Kidney tubule cell (primary cell): ENCODE measurements at regions not wholly inside any gene's neighbourhood (a gene's known extent, or its start where the extent isn't known, plus 50 kb on each side); places are given as distances from the start of the nearest gene placed in this dataset.
"Not testable (repeated sequence)": the region's sequence is repeated elsewhere in the genome, so short reads cannot be mapped to it uniquely, and the experiment has no call there.

Source experiments
- DNase-seq: peaks from one replicate; pipeline ENCODE4 v3.0.0-alpha.2; 2018; ENCODE audit warnings: low spot score

DNA sequence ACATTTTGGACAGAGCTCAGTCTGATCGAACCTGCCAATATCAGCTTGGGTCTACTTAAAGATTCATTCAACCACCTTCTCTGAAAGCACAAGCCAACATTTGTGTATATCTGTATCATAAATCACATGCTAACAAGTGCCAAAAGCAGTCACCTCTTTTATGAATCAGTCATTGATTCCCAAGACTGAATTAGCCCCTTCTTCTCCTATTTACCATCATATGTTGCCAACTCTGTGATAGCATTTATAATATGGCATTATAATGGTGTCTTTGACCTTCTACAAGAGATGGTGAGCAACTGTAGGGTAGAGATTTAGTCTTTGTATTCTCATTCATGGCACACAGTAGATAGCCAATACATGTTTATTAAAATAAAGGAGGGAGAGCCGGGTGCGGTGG lies 61.4 kb downstream of the DDX53 start:
- DNase-seq: no peak

DNA sequence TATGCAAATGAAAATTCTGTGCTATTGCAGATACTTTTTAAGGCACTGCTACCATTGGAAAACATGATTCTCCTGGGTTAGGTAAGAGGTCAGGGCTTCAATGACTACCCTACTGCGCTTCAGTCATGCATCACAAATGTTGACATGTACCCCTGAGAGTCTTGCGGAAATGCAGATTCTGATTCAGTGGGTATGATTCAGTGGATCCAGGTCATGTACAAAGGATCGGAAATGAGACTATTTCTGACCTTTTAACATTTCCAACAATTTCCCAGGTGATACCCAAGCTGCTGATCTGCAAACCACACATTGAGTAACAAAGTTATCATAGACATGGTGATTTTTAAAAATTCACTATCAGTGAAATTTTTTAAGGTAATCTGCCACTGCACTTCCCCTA lies 62.6 kb downstream of the DDX53 start:
- no peak for DNase-seq

DNA sequence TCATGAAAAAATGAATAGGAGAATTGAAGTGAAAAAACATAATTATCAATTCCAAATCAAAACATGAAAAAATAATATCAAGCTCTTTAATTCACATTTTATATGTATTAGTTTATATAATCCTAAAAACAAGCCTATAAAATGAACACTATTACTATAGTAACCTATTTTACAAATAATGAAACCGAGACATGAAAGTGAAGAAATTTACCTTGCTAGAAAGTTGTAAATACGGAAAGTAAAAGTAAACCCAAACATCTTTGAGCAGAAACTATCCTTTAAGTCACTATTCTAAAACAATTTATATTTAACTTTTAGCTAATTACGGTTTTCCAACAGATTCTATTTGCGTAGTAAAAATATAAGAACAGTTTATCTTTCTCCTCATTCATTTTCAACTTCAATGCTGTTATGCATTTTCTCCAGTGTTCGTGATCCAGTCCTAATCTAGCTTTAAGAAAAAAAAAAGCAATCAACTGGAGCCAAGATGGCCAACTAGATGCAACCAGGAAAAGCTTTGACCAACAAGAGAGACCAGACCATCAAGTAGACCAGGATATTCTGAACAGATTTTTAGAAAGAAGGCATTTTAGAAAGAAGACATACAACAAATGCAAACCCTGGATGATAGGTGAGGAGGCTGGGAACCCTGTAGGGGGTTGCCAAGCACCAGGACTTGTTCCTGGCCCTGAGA lies 67.0 kb downstream of the DDX53 start:
- DNase-seq: no peak

DNA sequence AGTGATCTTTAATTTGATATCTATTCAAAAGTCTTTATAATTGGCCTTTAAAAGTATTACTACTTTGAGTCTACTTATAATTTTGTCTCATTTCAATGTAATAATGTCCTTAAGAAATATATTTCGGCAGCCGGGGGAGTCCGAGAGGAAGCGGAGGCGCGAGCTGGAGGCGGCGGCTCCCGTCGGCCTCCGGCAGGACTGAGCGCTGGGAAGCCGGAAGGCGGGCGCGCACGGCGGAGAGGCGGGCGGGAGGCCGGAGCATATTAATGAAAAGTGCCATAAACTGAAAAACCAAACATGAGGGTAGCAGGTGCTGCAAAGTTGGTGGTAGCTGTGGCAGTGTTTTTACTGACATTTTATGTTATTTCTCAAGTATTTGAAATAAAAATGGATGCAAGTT lies 75.7 kb downstream of the DDX53 start:
- DNase-seq: not testable (repeated sequence)

DNA sequence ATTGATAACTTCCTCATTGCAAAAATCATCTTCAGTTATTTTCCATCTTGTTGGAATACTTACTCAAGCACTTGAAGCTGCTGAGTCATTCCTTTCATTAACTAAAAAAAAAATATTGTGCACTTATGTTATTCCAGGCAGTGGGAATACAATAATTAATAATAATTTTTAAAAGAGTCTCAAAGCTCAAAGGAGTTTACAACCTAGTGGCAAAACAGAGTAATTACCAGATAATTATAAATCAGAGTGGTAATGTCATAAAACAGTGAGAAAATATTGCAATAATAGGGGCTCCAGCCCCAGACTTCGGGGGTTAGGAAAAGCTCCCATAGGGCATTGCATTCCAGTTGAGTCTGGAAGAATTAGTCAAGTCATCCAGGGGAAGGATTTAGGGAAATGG lies 79.6 kb downstream of the DDX53 start:
- DNase-seq: no peak

DNA sequence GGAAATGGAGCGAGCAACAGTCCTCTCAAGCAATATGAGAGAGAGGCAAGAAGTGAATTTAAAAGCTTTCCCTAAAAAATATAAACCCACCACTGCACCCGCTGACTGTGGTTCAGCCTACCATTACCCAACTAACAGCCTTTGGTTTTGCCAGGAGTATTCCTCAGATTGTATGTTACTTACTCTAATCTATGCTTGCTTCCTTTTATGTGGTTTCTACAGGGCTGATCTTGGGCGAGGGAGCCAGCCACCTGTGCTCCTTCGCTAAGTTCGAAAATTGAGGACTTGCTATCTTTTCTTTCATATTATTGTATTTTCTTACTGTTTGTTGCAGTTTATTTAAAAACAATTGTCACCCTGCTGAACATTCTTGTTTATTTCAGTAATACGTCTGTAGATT lies 101.1 kb downstream of the DDX53 start:
- no peak for DNase-seq

DNA sequence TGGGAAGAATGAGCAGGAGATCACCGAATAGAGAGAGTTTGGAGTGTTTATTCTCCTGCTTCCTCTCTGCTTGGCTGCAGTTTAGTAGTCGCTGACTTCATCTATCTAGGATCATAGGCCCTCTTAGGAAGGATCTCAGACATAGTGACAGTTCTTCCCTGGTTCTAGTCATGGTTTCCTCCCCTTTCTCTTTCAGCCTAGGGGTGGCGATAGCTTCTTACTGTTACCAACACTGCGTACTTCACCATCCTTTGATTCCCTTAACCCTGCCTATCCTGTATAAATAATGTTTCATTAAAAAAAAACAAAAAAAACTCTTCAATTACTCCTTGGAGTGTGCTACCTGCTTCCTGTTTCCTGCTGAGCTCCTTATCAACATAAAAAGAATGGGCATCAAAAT lies 103.8 kb downstream of the DDX53 start:
- DNase-seq: no peak

DNA sequence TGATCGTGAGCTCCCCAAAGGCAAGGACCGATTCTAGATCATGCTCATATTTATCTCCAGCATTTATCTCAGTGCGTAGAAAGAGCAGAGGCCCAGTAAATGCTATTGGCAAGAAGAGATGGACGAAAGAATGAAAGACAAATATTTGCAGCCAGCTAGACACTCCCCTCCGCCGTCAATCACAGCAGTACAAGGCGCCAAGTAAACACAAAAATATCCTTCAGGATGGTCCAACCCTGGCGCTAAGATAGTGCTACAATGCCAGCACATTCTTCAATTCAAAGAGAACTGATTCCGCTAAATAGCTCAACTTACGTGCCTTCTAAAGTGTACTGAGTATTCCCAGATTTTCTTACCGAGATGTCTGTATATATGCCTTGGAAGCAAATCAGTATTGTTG lies 114.5 kb downstream of the DDX53 start:
- DNase-seq: no peak

DNA sequence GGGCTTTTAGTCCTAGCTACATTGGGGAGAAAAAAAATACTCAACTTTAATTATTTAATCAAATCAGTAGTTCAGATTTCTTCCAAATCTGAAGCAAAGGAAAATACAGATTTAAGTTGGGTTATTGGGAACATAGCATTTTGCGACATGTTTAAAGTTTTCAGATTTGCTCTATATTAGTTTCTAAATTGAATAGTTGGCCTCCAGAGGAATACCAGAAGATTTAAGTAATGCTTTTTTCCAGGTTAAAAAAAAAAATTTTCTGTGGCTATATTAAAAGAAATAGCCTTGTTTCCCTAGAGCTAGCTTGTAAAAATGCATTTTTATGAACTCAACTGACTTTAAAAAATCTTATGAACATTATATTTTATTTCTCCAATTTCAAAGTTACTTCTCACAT lies 115.9 kb downstream of the DDX53 start:
- DNase-seq: no peak

DNA sequence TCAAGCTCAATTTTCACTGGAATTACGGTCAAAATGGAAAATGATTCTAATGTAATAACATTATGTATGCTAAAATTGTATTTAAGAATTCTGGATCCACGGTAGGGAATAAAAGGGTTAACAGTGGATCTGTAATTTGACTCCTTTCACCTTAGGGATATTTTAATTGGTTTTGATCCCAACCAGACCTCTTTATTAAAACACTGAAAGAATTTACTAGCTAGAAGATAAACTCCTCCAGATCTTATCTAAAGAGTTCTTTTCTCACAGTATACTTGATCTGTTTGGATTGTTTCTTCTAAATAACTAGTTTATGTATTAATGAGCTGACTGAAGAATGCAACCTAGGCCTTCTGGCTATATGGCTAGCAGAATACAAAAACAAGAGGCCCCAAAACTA lies 118.4 kb downstream of the DDX53 start:
- DNase-seq: no peak

DNA sequence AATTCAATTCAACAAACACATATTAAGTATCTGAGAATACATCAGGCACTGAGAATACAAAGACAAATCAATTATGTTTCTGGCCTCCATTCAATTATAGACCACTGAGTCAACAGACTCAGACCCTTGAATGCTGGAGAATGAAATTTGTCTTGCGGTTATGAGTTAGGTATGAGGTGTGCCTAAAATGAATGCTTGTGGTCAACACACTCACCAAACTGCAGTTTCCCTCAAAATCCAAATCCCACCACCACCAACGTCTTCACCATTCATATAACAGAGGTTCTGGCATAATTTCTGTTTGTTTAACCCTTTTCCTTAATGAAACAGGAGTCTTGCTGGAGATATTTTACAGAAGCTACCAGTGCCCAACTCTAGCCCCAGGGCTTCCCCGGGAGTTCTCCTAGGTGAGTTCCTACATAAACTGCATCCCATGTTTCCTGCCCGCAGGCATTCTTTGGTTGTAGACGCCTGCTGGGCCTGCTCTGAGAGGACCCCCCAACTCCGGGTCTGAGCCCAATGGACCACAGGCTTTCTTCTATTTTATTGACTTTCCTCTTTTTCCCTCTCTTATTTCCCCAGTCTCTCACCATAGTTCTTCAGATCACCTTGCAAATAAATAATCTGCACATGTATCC lies 119.2 kb downstream of the DDX53 start:
- DNase-seq: no peak

DNA sequence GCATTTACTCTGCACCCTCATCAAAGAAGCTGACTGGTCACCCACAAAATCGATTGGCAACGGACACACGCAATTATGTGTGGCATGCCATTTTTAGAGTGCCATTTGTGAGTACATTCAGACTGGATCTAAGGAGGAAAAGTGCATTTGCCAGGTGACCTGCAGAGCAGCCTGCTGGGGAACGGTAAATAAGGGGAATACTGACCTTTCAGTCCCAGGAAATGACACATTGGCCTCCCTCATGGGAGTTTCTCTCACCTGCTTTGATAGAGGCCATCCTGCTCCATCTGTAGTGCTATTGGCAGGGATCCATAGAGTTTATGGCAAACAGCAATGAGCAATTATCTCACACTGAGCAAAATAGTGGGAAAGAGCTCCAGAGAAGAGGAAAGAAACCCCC lies 127.8 kb downstream of the DDX53 start:
- no peak for DNase-seq

DNA sequence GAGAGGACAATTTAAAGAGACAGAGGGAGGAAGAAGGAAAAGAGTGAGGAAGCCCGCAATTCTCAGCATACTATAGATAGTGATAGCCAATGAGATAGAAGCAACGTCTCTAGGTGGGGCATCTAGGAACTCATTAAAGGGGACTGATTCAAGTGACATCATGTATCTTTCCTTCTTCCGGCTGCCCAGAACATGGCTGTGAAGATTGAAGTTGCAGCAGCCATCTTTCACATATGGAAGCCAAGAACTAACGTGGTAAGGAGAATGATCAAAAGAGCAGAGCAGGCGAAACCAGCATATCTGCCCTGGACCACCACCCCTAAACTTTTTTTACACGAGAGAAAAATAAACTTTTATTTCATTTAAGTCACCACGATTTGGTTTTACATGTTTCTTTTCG lies 133.8 kb downstream of the DDX53 start:
- no peak for DNase-seq

DNA sequence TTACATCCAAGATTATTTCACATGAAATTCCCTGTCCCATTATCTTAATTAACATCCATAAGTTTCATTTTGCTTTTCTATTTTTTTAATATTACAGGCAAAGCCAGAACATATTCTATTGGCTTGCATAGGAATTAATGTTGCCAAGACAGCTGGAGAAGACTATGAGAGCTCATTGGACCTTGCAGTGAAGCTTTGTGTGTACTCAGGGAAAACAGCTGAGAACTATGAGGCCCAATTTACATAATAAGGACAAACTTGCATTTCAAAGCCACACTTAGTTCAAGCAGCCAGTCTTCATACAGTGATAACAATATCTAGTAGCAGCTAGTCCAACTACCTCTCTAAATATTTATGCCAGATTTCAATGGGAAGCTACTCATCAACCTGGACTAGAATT lies 134.4 kb downstream of the DDX53 start:
- no peak for DNase-seq

DNA sequence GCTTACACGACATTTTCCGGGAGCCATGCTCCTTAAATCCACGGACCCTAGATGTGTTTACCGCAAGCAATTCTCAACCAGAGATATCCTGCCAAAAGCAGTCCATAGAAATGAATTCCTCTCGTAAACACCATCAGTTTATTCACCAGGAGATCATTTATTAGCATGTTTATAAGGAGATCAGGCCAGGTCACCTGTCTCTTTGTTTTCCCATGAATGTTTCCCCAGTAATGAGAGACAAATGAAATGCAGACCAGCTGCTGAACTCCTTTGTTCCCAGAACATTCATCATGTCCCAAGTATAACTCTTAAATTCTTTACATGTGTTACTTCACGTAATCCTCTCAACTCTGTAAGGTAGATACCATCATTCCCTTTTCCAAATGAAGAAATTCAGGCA lies 137.1 kb downstream of the DDX53 start:
- DNase-seq: no peak

DNA sequence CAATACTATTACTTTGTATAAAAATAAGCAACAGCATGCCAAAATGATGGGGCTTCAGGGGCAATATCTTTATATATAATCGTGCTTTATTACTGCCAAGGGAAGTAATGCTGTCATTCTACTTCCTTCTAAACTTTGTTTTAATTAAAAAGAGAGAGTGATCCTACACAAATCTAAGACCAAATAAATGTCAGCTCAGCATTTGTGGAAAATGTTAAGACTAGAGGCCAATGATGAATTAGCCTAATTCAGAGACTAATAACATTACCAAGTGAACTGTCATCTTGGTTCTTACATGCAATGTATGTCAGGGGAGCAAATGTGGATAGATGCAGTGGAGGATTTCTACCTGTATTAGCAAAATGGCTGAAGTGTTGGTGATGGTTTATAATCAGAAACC lies 166.4 kb upstream of the PTCHD1 start:
- no peak for DNase-seq

DNA sequence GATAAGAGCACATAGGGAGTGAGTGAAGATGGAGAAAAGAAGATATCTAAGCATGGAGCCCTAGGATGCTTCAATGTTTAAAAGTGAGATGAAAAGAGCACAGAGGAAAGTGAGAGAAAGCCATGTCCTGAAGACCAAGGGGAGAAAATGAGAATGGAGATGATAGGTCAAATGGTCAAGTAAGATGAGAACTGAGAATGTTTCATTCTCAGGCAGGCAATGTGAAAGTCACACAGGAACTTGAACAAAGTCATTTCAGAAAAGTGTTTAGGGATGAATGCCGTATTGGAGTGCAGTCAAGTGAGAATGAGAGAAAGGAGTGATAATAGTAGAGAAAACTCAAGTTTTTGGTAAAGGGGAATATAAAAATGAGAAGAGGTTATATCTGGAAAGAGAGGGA lies 148.7 kb upstream of the PTCHD1 start:
- no peak for DNase-seq

DNA sequence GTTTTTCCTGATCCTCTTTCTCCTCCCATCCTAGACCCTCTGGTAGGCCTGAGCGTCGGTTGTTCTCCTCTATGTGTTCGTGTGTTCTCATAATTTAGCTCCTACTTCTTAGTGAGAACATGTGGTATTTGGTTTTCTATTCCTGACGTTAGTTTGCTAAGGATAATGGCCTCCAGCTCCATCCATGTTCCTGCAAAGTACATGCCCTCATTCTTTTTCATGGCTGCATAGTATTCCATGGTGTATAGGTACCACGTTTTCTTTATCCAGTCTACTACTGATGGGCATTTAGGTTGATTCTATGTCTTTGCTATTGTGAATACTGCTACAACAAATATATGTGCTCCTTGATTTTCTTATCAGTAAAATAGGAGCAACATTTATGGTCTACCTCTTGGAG lies 146.8 kb upstream of the PTCHD1 start:
- no peak for DNase-seq

DNA sequence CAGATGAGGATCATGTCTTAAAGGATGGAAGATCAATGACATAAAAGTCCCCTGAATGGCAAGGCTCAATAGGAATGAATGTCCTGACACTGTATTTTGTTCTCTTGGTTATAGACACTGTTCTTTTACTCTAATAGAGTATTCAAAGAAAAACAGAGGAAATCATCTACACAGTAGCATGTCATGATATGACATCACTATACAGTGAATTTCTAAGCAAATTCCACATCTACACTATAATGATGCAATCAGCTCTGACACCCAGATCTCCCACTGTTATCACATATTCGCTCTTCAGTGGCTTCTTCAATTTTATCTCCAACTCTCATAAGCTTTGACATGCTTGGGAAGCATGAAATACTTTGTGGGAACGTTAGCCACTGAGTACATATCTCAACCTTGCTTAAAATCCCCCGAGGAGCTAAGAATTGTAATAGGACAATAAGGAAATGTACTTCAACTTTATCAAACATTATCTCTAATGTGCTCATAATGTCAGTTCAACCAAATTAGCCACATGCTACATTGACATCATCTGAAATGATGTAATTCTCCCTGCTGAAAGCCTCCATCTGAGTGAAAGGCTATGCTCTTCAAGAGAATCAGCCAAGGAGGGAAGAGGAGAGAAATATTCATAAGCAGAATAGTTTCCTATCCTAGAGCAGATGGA lies 139.6 kb upstream of the PTCHD1 start:
- DNase-seq: no peak

DNA sequence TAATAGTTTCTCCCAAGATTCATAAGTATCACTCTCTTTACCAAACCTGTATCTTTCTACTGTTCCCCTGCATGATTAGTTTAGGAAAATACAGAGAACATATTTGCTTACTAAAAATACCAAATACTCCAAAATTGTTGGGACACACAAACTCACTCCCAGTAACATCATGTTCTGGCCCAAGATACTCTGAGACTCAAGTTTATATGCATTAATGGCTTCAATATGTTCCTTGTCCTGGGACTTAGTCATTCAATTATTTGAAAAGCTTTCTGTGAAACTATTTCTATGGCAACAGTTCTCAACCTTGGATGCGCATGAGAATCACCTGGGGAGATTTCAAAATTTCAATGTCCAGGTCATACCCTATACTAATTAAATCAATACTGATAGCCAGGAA lies 138.9 kb upstream of the PTCHD1 start:
- no peak for DNase-seq

DNA sequence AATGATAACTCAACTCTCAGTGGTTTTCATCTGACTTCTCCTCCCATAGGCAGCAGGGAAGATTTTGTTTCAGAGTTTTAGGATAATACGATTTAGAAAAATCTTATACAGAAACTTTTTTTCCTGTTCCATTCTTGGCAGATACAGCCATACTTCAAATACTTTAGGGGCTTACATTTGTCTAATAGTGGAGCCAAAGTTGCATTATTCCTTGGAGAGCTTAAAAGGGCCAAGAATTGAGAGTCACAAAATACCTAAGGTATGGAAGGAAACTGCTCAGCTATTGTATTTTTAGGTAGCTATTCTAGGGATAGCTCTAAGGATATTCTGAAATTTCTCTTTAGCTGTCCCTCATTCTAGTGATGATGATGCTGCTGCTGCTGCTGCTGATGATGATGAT lies 132.9 kb upstream of the PTCHD1 start:
- no peak for DNase-seq

DNA sequence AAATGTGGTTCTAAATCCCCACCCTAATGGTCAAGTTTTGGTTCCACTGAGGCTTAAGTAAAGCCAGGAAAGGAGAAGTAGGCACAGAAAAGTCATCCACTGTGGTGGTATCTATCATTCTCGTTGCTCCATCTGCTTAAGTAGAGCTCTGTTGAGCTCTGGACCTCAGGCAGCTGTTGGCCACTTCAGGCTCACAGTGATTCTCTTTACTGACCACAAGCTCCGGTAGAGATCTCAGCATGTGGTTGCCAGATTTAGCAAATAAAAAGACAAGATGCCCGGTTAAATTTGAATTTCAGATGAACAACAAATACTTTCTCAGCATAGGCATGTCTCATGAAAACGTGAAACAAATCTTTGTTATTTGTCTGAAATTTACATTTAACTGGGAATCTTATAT lies 132.3 kb upstream of the PTCHD1 start:
- DNase-seq: no peak

DNA sequence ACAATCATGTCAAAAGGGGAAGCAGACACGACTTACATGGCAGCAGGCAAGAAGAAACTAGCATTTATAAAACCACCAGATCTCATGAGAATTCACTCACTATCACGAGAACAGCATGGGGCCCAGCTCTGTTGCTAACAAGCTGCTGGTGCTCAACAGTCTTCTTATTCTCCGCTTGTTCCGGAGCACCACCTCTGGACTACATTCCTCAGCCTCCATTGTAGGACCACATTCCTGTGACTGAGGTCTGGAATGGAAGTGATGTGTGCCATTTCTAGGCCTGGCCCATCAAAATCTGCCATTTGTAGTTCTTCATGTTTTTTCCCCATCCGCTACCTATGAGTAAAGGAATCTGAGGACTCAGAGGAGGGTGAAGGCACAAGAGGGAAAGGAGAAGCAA lies 111.5 kb upstream of the PTCHD1 start:
- DNase-seq: no peak

DNA sequence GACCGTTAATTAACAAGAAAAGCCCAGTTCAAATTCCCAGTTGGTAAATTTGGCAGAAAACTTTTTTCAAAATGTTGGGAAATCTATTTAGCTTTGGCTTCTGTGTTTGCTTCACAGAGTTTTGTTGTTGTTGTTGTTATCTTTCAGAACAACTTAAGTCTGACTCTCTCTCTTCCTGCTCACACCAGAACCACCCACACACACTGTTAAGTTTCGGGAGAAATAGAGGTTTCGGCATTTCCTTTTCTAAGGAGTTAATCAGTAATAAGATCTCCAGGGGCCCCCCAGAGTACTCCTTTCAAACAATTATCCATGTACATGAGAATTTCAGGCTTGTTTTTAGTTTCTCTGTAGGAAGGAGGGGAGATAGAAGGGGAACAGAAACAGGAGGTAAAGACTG lies 106.2 kb upstream of the PTCHD1 start:
- no peak for DNase-seq
